ENCODE measurements at regions not wholly inside any gene's neighbourhood (a gene's known extent, or its start where the extent isn't known, plus 50 kb on each side); places are given as distances from the start of the nearest gene placed in this dataset.

DNA sequence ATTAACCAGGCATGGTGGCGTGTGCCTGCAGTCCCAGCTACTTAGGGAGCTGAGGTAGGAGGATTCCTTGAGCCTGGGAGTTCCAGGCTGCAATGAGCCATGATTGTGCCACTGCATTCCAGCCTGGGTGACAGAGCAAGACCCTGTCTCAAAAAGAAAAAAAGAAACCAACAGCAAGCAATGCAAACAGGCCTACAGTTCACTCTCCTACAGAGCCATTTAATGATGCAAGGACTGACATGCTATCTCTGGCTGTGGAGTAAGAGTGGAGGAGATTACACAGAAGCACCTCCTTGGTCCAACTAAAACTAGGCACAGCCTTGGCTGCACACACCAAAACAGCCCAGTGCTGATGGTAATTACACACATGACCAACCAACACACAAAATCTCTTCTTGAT is 127.5 kb upstream of the SOD1 start:
- H3K27ac ChIP-seq (ENCODE audit: low read length): no peak overlapping the region
- TF ChIP-seq RAD21 (conservative IDR thresholded peaks at IDR 0.05): no peak
- no peak for TF ChIP-seq TAF1 (IDR thresholded peaks at IDR 0.05; ENCODE audit: low read depth)
- TF ChIP-seq, protein P1, sequence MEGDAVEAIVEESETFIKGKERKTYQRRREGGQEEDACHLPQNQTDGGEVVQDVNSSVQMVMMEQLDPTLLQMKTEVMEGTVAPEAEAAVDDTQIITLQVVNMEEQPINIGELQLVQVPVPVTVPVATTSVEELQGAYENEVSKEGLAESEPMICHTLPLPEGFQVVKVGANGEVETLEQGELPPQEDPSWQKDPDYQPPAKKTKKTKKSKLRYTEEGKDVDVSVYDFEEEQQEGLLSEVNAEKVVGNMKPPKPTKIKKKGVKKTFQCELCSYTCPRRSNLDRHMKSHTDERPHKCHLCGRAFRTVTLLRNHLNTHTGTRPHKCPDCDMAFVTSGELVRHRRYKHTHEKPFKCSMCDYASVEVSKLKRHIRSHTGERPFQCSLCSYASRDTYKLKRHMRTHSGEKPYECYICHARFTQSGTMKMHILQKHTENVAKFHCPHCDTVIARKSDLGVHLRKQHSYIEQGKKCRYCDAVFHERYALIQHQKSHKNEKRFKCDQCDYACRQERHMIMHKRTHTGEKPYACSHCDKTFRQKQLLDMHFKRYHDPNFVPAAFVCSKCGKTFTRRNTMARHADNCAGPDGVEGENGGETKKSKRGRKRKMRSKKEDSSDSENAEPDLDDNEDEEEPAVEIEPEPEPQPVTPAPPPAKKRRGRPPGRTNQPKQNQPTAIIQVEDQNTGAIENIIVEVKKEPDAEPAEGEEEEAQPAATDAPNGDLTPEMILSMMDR (IDR thresholded peaks at IDR 0.05; ENCODE audit: poor library complexity, severe bottlenecking): no peak
- no peak for TF ChIP-seq MXI1 (conservative IDR thresholded peaks at IDR 0.05; ENCODE audit: poor library complexity, severe bottlenecking)
- no peak for TF ChIP-seq EP300 (conservative IDR thresholded peaks at IDR 0.05; ENCODE audit: poor library complexity, severe bottlenecking)
- TF ChIP-seq EZH2 (IDR thresholded peaks at IDR 0.05; ENCODE audit: borderline replicate concordance, insufficient read depth, low read length, poor library complexity, severe bottlenecking): no peak
- TF ChIP-seq, protein P2, sequence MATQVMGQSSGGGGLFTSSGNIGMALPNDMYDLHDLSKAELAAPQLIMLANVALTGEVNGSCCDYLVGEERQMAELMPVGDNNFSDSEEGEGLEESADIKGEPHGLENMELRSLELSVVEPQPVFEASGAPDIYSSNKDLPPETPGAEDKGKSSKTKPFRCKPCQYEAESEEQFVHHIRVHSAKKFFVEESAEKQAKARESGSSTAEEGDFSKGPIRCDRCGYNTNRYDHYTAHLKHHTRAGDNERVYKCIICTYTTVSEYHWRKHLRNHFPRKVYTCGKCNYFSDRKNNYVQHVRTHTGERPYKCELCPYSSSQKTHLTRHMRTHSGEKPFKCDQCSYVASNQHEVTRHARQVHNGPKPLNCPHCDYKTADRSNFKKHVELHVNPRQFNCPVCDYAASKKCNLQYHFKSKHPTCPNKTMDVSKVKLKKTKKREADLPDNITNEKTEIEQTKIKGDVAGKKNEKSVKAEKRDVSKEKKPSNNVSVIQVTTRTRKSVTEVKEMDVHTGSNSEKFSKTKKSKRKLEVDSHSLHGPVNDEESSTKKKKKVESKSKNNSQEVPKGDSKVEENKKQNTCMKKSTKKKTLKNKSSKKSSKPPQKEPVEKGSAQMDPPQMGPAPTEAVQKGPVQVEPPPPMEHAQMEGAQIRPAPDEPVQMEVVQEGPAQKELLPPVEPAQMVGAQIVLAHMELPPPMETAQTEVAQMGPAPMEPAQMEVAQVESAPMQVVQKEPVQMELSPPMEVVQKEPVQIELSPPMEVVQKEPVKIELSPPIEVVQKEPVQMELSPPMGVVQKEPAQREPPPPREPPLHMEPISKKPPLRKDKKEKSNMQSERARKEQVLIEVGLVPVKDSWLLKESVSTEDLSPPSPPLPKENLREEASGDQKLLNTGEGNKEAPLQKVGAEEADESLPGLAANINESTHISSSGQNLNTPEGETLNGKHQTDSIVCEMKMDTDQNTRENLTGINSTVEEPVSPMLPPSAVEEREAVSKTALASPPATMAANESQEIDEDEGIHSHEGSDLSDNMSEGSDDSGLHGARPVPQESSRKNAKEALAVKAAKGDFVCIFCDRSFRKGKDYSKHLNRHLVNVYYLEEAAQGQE (IDR thresholded peaks at IDR 0.05; ENCODE audit: borderline replicate concordance): no peak
- TF ChIP-seq SMC3 (conservative IDR thresholded peaks at IDR 0.05; ENCODE audit: poor library complexity): no peak
- no peak for TF ChIP-seq POLR2AphosphoS5 (IDR thresholded peaks at IDR 0.05)
- no peaks in the 10 kb centered on the region for H3F3A ChIP-seq (ENCODE audit: insufficient read depth, low read length, poor library complexity, severe bottlenecking)
- no peaks in the 10 kb centered on the region for H3K36me3 ChIP-seq (ENCODE audit: insufficient read depth, low read length)
- H3K79me2 ChIP-seq (replicated peaks; ENCODE audit: insufficient read depth, low read length): no peaks in the 10 kb centered on the region
- H2AFZ ChIP-seq (ENCODE audit: low read depth, low read length): no peak overlapping the region
- H4K20me1 ChIP-seq (ENCODE audit: insufficient read depth): no peaks in the 10 kb centered on the region
- no peak overlapping the region for H3K9ac ChIP-seq (ENCODE audit: low read length)
- no peak overlapping the region for H3K4me3 ChIP-seq (ENCODE audit: low read length)
- H3K27me3 ChIP-seq (ENCODE audit: insufficient read depth, low read depth, low read length): no peaks in the 10 kb centered on the region
- H3K9me2 ChIP-seq (ENCODE audit: insufficient read depth, low read length): no peaks in the 10 kb centered on the region
- no peak overlapping the region for H3K4me2 ChIP-seq (ENCODE audit: low read length)
- H3K9me3 ChIP-seq (ENCODE audit: low read length): no peaks in the 10 kb centered on the region

DNA sequence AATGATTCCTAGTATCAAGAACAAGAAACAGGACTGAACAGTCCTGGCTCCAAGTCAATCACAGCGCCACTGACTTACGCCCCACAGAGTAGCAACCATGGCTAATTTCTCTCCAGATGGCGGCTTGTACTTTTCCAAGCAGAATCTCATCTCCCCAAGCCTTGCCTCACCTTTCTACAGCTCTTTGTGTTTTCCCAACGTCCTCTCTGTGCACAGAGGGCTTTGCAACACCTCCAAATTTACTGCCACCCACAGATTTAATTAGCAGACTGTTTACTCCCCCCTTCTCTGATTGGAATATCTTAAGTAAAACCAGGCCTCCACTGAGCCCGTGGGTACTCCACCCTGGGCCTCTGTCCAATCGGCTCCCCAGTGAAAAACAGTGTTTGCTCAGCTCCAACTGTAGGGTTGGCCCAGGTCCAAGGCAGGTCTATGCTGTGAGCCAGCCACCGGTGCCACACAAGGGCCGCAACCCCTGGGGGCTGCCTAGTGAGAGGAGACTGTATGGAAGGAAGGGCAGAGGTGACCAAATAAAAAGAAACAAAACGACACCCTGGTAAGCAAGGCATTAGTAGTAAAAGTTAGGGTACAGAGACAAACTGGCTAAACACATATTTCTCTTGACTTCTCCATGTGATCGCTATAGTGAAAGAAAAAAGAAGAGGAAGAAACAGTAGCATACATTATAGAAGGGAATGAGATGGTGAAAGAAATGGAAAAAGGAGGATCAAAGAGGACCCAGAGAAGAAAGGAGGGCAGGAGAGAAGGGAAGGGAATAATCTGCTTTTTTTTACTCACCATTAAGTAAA is 128.4 kb upstream of the SOD1 start:
- no peaks in the 10 kb centered on the region for H3K9me3 ChIP-seq (ENCODE audit: low read length)
- no peak overlapping the region for H3K4me2 ChIP-seq (ENCODE audit: low read length)
- H3K4me3 ChIP-seq (ENCODE audit: low read length): no peak overlapping the region
- H4K20me1 ChIP-seq (ENCODE audit: insufficient read depth): no peaks in the 10 kb centered on the region
- no peaks in the 10 kb centered on the region for H3K79me2 ChIP-seq (replicated peaks; ENCODE audit: insufficient read depth, low read length)
- no peak overlapping the region for H3K27ac ChIP-seq (ENCODE audit: low read length)
- no peaks in the 10 kb centered on the region for H3F3A ChIP-seq (ENCODE audit: insufficient read depth, low read length, poor library complexity, severe bottlenecking)
- TF ChIP-seq SMC3 (conservative IDR thresholded peaks at IDR 0.05; ENCODE audit: poor library complexity): no peak
- no peaks in the 10 kb centered on the region for H3K27me3 ChIP-seq (ENCODE audit: insufficient read depth, low read depth, low read length)
- H3K9ac ChIP-seq (ENCODE audit: low read length): no peak overlapping the region
- no peaks in the 10 kb centered on the region for H3K9me2 ChIP-seq (ENCODE audit: insufficient read depth, low read length)
- H3K36me3 ChIP-seq (ENCODE audit: insufficient read depth, low read length): no peaks in the 10 kb centered on the region
- no peak overlapping the region for H2AFZ ChIP-seq (ENCODE audit: low read depth, low read length)

Data from neural cell (in vitro differentiated cells).